ENCODE measurements at regions not wholly inside any gene's neighbourhood (a gene's known extent, or its start where the extent isn't known, plus 50 kb on each side); places are given as distances from the start of the nearest gene placed in this dataset.
A peak's percentile ranks its signal among the peaks of the same experiment; 100 is the strongest.
"Not testable (repeated sequence)": the region's sequence is repeated elsewhere in the genome, so short reads cannot be mapped to it uniquely, and the experiment has no call there.

DNA sequence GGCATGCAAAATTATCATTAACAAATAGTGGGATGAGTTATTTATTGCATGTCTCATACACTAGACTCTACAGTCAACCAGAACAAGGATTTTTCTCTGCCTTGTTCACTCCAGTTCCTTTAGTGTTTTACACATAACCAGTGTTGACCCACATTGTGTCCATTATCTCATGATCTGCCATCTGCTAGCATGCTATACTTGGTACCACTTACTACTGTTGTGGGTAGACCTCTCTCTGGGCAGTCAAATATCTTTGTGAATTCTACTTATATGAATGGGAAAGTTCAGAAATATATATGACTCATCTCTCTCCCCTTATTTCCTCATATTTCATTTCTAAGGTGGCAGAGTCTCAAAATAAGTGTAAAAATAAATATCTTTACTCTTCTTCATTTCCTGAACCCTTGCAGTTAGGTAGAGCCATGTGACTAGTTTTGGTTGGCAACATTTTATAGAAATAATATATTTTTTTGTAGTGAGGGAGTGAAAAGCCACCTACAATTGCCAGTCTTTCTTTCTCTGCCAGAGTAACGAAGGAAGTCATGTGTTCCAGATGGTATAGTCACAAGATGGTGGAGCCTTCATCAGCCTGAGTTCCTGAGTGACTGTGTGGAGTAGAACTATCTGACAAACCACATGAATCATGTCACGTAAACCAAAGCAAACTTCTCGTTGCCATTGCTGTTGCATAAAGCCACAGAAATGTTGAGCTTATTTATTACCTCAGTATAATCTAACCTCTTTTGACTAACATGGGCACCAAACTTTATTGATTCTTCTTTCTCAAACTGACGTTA, 704.0 kb downstream of the RNF144A start:
- H3K4me1 Mint-ChIP-seq (ENCODE audit: low read depth): peaks cover 26% of the 10 kb centered on the region
- H3K36me3 Mint-ChIP-seq (ENCODE audit: low read depth): no peaks in the 10 kb centered on the region
- DNase-seq: no peak
- H3K4me3 Mint-ChIP-seq: no peak overlapping the region
- peaks cover 9% of the 10 kb centered on the region for H3K9me3 Mint-ChIP-seq
- H3K27ac Mint-ChIP-seq: no peak overlapping the region
- H3K27me3 Mint-ChIP-seq: no peaks in the 10 kb centered on the region

DNA sequence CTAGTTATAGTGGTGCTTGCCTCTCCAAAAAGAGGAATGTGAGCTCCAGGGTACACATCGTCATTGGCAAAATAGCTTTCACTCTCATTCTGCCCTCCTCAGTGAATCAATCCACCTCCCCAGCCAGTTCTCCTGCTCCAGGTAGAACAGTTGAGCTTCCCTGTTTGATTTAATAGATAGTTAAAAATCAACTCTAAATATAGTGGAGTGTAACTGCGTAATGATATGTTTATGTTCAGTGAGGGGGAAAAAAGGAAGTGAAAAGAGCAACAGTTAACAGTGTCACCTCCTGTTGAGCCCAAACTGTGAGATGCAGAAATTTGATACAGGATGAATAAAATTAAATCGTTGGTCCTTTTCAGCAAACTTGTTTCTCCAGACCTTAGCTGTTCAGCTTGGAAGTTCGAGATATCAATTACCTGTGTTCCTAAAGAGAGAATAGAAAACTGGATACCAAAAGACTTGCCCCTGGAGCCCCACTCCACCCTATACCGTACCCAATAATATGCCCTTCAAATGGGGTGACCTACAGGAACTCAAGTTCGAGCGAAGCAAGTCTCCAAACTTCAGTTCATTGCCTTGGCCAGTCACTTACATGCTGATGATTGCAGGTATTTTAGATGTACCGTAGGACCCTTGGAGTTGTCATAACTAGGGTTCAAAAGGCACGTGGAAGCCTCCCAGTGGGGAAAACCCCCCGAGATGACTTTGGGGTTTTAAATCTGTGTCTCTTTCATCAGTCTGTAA, 708.4 kb downstream of the RNF144A start:
- Mint-ChIP-seq H3K4me1 (ENCODE audit: low read depth) (peaks cover 16% of the 10 kb centered on the region), H3K4me3 (no peak overlapping the region), H3K27me3 (no peaks in the 10 kb centered on the region), H3K9me3 (peaks cover 13% of the 10 kb centered on the region), H3K36me3 (ENCODE audit: low read depth) (no peaks in the 10 kb centered on the region), H3K27ac (no peak overlapping the region)
- DNase-seq: no peak

DNA sequence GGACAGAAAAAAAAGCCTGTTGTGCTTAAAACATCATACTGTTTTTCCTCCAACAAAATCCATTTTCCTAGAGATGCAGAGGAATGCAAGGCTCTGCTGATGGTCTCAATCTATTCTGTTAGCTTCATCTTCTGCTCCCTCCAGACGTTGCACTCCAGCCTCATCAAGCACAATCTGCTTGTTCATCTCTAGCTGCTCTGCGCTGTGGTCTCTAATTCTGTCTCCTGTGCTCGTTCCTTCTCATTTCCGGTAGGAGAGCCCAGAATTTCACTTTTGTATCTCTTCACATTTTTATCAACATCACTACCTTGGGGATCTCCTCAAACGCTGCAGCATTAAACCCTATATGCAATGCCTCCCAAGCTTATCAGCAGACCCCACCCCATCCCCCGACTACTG, 708.9 kb downstream of the RNF144A start:
- DNase-seq: no peak
- H3K4me3 Mint-ChIP-seq: no peak overlapping the region
- no peak overlapping the region for H3K27ac Mint-ChIP-seq
- no peaks in the 10 kb centered on the region for H3K27me3 Mint-ChIP-seq
- peaks cover 11% of the 10 kb centered on the region for H3K4me1 Mint-ChIP-seq (ENCODE audit: low read depth)
- peaks cover 10% of the 10 kb centered on the region for H3K9me3 Mint-ChIP-seq
- H3K36me3 Mint-ChIP-seq (ENCODE audit: low read depth): no peaks in the 10 kb centered on the region

DNA sequence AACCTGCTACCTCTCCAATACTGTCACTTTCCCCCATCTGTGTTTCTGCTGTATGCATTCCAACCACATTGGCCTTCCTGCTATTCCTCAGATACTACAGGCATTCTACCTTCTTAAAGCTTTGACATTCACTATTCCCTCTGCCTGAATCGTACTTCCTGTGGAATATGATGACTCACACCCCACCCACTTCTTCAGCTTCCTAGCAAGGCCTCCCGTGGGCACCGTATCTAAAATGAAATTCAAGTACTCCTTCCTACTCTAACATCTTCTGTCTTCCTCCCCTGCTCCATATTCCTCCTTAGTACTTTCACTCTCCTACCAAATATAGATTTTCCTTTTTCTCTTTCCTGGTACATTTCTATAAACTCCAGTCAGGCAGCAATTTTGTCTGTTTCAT, 710.4 kb downstream of the RNF144A start:
- peaks cover 4% of the 10 kb centered on the region for H3K9me3 Mint-ChIP-seq
- no peak for DNase-seq
- H3K4me3 Mint-ChIP-seq: no peak overlapping the region
- peaks cover 4% of the 10 kb centered on the region for H3K4me1 Mint-ChIP-seq (ENCODE audit: low read depth)
- no peak overlapping the region for H3K27ac Mint-ChIP-seq
- no peaks in the 10 kb centered on the region for H3K27me3 Mint-ChIP-seq
- H3K36me3 Mint-ChIP-seq (ENCODE audit: low read depth): no peaks in the 10 kb centered on the region

DNA sequence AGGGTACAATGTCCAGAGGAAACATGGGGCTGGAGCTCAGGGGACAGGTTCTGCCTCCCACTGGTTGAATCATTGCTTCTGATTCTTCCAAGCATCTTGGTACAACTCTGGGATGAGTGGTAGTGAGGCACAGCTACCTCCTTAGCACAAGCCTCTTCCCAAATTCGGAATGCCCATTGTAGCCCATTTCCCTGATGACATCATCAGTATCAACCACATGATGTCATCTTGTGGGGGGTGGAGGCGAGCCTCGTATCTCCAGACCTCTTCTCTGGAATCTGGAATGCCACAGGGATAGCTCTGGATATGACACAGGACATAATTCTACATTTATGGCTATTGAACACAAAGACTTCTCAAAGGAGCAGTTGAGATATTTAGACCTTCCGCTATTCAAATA, 715.2 kb downstream of the RNF144A start:
- H3K4me1 Mint-ChIP-seq (ENCODE audit: low read depth): no peaks in the 10 kb centered on the region
- H3K9me3 Mint-ChIP-seq: peaks cover 4% of the 10 kb centered on the region
- H3K36me3 Mint-ChIP-seq (ENCODE audit: low read depth): no peaks in the 10 kb centered on the region
- no peak overlapping the region for H3K27ac Mint-ChIP-seq
- H3K27me3 Mint-ChIP-seq: no peaks in the 10 kb centered on the region
- no peak for DNase-seq
- H3K4me3 Mint-ChIP-seq: no peak overlapping the region

DNA sequence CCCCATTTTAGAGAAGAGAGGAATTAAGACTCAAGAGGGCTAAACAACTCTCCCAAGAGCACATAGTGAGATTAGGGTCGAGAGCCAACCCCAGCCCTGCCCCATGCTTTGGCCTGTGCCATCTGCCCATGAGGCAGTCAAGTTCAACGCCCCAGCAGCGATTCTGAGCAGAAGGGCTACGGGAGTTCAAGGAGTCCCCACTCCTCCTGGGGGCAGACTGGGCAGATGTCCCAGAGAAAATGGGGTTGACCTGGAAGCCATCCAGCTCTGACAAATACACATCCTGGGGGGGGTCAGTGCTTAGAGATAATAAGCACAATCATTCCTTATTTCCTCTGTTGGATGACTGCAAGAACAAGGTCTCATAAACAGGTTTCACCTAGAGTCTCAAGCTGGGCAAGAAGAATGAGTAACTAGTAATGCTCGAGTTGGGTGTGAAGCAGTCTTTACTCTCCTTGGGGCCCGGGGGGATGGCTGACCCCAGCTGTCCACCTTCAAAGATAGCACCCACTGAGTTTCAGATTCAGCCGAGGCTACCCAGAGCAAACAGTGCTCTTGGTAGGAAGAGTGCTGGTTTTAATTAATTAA, 716.4 kb downstream of the RNF144A start:
- H3K4me3 Mint-ChIP-seq: no peak overlapping the region
- H3K9me3 Mint-ChIP-seq: peaks cover 4% of the 10 kb centered on the region
- H3K27me3 Mint-ChIP-seq: no peaks in the 10 kb centered on the region
- no peak for DNase-seq
- no peaks in the 10 kb centered on the region for H3K4me1 Mint-ChIP-seq (ENCODE audit: low read depth)
- no peaks in the 10 kb centered on the region for H3K36me3 Mint-ChIP-seq (ENCODE audit: low read depth)
- H3K27ac Mint-ChIP-seq: no peak overlapping the region

DNA sequence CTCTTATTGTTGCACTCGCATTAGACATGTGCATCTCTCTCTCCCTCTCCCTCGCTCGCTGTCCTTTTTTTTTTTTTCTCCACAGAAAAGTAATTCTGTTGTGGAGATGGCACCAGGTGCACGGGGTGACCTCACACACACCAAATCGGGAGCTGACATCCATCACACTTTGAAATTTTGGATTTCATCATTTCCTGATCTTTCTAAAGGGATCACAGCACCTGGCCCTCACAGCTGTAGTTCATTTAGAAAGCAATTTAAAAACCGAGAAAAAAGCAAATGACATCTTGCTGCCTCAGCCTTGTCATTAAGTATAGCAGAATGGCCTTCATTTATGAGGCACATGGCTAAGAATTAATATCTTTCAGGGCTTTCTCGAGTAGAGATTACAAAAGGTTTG, 717.2 kb downstream of the RNF144A start:
- Mint-ChIP-seq H3K4me3 (no peak overlapping the region), H3K9me3 (peaks cover 4% of the 10 kb centered on the region), H3K4me1 (ENCODE audit: low read depth) (no peaks in the 10 kb centered on the region), H3K27ac (no peak overlapping the region), H3K27me3 (no peaks in the 10 kb centered on the region), H3K36me3 (ENCODE audit: low read depth) (no peaks in the 10 kb centered on the region)
- DNase-seq: no peak

DNA sequence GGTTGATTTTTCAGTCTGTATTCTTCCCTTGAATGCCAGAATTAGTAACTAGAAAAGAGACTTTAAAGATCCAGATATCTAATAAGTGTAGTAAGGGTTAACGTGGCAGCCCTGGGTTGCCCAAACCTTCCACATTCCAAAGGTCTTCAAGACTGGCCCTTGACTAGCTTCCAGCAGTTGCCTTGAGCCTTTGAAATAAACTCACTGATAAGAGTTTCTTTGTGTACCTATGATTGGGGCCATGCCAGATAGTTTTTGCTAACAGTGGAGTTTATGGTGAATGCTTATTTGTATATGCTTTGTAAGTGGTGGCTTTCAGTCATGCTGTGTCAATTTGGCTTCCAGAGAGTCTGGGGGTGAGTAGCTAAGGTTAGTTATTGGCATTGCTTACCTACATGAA, 722.3 kb downstream of the RNF144A start:
- no peaks in the 10 kb centered on the region for H3K27me3 Mint-ChIP-seq
- no peak for DNase-seq
- H3K4me1 Mint-ChIP-seq (ENCODE audit: low read depth): peaks cover 3% of the 10 kb centered on the region
- no peak overlapping the region for H3K4me3 Mint-ChIP-seq
- H3K9me3 Mint-ChIP-seq: peaks cover 25% of the 10 kb centered on the region
- H3K36me3 Mint-ChIP-seq (ENCODE audit: low read depth): peaks cover 5% of the 10 kb centered on the region
- H3K27ac Mint-ChIP-seq: no peak overlapping the region

DNA sequence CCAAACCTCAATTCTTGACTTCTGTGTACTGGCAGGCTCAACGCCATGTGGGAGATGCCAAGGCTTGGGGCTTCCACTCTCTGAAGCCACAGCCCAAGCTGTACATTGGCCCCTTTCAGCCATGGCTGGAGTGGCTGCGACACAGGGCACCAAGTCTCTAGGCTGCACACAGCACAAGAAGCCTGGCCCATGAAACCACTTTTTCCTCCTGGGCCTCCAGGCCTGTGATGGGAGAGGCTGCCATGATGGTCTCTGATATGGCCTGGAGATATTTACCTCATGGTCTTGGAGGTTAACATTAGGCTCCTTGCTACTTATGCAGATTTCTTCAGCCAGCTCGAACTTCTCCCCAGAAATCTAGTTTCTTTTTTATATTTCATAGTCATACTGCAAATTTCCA, 724.1 kb downstream of the RNF144A start:
- not testable (repeated sequence) for DNase-seq; H3K27ac Mint-ChIP-seq; H3K27me3 Mint-ChIP-seq; H3K36me3 Mint-ChIP-seq (ENCODE audit: low read depth); H3K4me3 Mint-ChIP-seq; H3K4me1 Mint-ChIP-seq (ENCODE audit: low read depth)
- H3K9me3 Mint-ChIP-seq: peaks cover 25% of the 10 kb centered on the region

DNA sequence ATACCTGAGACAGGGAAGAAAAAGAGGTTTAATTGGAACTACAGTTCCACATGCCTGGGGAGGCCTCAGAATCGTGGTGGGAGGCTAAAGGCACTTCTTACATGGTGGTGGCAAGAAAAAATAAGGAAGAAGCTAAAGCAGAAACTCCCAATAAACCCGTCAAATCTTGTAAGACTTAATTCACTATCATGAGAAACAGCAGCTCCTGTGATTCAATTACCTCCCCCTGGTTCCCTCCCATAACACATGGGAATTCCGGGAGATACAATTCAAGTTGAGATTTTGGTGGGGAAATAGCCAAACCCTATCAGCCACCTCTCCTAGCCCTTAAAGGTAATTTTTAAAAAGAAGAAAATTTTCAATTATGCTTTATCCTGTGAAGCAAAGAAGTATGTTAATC, 728.8 kb downstream of the RNF144A start:
- H3K27me3 Mint-ChIP-seq: no peaks in the 10 kb centered on the region
- no peak overlapping the region for H3K27ac Mint-ChIP-seq
- H3K36me3 Mint-ChIP-seq (ENCODE audit: low read depth): peaks cover 7% of the 10 kb centered on the region
- DNase-seq: no peak
- H3K9me3 Mint-ChIP-seq: peaks cover 21% of the 10 kb centered on the region
- no peak overlapping the region for H3K4me3 Mint-ChIP-seq
- peaks cover 29% of the 10 kb centered on the region for H3K4me1 Mint-ChIP-seq (ENCODE audit: low read depth)

DNA sequence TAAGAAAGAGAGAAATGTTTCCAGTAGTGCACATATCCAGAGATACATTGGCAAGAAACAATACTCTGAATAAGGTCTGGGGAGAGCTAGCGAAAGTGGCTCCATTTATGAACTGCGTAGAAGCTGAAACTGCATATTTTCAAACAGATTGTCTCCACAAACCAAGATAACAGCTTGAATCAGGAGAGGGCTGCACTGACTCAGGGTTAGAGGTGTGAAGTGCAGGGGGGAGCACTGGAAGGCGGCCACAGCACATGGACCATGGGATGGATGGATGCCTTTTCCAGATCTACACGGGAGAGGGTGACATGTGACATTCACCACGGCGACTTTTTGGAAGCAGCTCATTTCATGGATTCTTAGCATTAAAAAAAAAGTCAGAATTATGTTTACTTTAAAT, 729.4 kb downstream of the RNF144A start:
- H3K9me3 Mint-ChIP-seq: peaks cover 22% of the 10 kb centered on the region
- DNase-seq: no peak

DNA sequence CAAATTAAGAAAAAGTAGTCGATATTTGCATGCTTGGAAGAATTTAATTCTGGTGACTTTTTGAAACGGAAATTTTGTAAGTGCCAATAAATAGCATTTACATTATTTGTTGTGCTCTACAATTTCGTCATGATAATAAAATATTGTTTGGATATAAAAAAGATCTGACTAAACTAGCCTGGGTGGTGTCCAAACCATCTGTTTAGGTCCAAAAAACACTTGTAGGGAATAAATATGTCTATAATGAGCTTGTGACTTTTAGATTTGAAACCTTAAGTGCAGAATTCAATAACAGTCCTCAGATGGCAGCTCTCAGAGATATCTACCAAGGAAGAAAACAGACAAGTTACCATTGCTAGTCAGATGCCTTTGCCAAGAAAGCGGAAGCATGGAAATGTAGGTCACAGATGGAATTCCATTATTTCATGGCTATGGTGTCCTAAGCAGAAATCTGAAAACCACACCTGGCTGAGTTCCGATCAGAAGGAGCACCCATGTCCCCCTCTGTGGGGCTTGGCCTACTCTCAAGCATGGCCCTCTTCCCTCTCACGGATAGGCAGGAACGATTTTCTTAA, 731.1 kb downstream of the RNF144A start:
- peaks cover 8% of the 10 kb centered on the region for H3K36me3 Mint-ChIP-seq (ENCODE audit: low read depth)
- H3K27ac Mint-ChIP-seq: no peak overlapping the region
- peaks cover 17% of the 10 kb centered on the region for H3K9me3 Mint-ChIP-seq
- H3K4me1 Mint-ChIP-seq (ENCODE audit: low read depth): peaks cover 31% of the 10 kb centered on the region
- DNase-seq: no peak
- no peaks in the 10 kb centered on the region for H3K27me3 Mint-ChIP-seq
- no peak overlapping the region for H3K4me3 Mint-ChIP-seq

More for the DNA sequence above, 729.4 kb downstream of the RNF144A start:
- Mint-ChIP-seq H3K27me3 (no peaks in the 10 kb centered on the region), H3K4me1 (ENCODE audit: low read depth) (peaks cover 32% of the 10 kb centered on the region), H3K36me3 (ENCODE audit: low read depth) (peaks cover 7% of the 10 kb centered on the region), H3K27ac (no peak overlapping the region), H3K4me3 (no peak overlapping the region)

DNA sequence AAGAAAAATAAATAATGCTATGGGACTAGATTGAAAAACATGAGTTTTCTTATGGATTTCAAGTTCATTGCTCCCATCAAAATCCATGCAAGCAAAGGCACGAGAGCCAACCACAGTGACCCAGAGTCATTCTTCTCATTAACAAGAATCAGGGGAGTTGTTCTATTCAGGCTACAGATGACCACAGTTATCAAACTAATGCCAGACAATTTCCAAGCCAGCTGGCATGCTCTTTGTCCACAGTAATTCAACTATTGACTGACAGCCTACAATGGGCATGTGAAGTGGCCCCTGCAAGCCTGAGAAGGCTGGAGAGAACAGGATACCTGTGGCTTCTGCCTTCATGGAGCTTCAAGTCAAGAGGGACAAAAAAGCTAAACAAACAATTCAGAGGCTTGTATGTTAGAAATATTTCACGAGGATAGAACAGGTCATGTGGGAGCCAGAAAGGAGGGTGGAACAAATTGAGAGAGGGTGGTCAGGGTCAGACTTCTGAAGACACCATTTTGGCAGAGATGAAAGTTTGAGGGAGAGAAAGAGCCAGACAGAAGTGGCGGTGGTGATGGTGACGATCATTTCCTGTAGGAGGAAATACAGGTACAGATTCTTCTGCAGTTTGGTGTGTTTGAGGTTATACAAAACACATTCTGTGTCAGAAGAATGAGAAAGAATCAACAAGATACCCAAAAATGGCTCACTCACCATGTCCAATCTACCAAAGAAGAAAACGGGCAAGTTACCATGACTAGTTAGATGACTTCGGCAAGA, 732.4 kb downstream of the RNF144A start:
- H3K27ac Mint-ChIP-seq: peak overlapping the region; percentile 42
- H3K36me3 Mint-ChIP-seq (ENCODE audit: low read depth): peaks cover 10% of the 10 kb centered on the region
- no peak for DNase-seq
- no peaks in the 10 kb centered on the region for H3K27me3 Mint-ChIP-seq
- H3K9me3 Mint-ChIP-seq: peaks cover 17% of the 10 kb centered on the region
- no peak overlapping the region for H3K4me3 Mint-ChIP-seq
- peaks cover 31% of the 10 kb centered on the region for H3K4me1 Mint-ChIP-seq (ENCODE audit: low read depth)

DNA sequence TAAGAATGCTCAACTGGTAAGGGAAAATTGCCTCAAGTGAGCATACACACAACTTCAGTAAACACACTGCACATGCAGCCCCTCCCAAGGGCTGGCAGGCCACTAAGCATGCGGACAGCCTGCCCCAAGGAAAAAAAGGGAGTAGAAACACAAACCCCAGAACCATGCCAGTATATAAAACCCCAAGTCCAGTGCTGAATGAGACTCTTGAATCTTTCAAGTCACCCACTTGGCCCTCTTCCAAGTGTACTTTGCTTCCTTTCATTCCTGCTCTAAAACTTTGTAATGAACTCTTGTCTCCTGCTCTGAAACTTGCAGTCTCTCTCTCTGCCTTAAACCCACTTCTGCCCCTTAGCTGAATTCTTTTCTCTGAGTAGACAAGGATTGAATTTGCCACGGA, 736.4 kb downstream of the RNF144A start:
- H3K27me3 Mint-ChIP-seq: no peaks in the 10 kb centered on the region
- H3K9me3 Mint-ChIP-seq: peaks cover 19% of the 10 kb centered on the region
- H3K36me3 Mint-ChIP-seq (ENCODE audit: low read depth): peaks cover 10% of the 10 kb centered on the region
- H3K4me1 Mint-ChIP-seq (ENCODE audit: low read depth): peaks cover 28% of the 10 kb centered on the region
- no peak for DNase-seq
- H3K27ac Mint-ChIP-seq: no peak overlapping the region
- no peak overlapping the region for H3K4me3 Mint-ChIP-seq

Data from activated T-cell treated with anti-CD3 and anti-CD28 coated beads, Interleukin-2, amount 50 U/mL, for 24 hours (primary cell).